Liver (tissue), 8 donors: ENCODE measurements at regions not wholly inside any gene's neighbourhood (a gene's known extent, or its start where the extent isn't known, plus 50 kb on each side); places are given as distances from the start of the nearest gene placed in this dataset.

Source experiments
- DNase-seq: peaks from one replicate; pipeline ENCODE4 v3.0.0-alpha.2; 2017; ENCODE audit warnings: low spot score
- H3K27ac ChIP-seq, 2 donors: one replicate each; pipeline ENCODE4 v1.7.0; 2013; ENCODE audit warnings: inconsistent platforms in 2 of 2, low read length in 2 of 2, control low read depth in 1 of 2, low read depth in 1 of 2, mild to moderate bottlenecking in 1 of 2
- H3K27me3 ChIP-seq, 4 donors: one replicate each; pipeline versions ENCODE4 v1.6.1 to v1.7.0; 2013; ENCODE audit warnings: low read length in 3 of 4, inconsistent platforms in 1 of 4, mild to moderate bottlenecking in 1 of 4, moderate library complexity in 1 of 4; ENCODE audit not compliant: control insufficient read depth in 4 of 4, insufficient read depth in 4 of 4
- H3K36me3 ChIP-seq, 4 donors: one replicate each; pipeline versions ENCODE4 v1.6.1 to v1.7.0; 2013; ENCODE audit warnings: low read length in 3 of 4, mild to moderate bottlenecking in 3 of 4, low read depth in 1 of 4, moderate library complexity in 1 of 4; ENCODE audit not compliant: control insufficient read depth in 4 of 4, insufficient read depth in 3 of 4
- H3K4me1 ChIP-seq, 4 donors: one replicate each; pipeline versions ENCODE4 v1.6.1 to v1.7.0; 2013; ENCODE audit warnings: low read length in 3 of 4, mild to moderate bottlenecking in 3 of 4, moderate library complexity in 1 of 4; ENCODE audit not compliant: control insufficient read depth in 4 of 4, insufficient read depth in 4 of 4
- H3K4me3 ChIP-seq, 3 donors: one replicate each; pipeline versions ENCODE4 v1.6.1 to v1.7.0; 2013; ENCODE audit warnings: low read length in 3 of 3, control low read depth in 1 of 3, low read depth in 1 of 3, mild to moderate bottlenecking in 1 of 3
- H3K9ac ChIP-seq, 2 donors: one replicate each; pipeline ENCODE4 v1.7.0; 2013; ENCODE audit warnings: low read length in 2 of 2, mild to moderate bottlenecking in 2 of 2, moderate library complexity in 2 of 2, control low read depth in 1 of 2, low read depth in 1 of 2
- H3K9me3 ChIP-seq, 4 donors: one replicate each; pipeline versions ENCODE4 v1.6.1 to v1.7.0; 2013; ENCODE audit warnings: low read length in 3 of 4; ENCODE audit not compliant: control insufficient read depth in 4 of 4
- ATF3 ChIP-seq: IDR thresholded peaks from 2 replicates; pipeline ENCODE4 v1.6.1; 2016; ENCODE audit warnings: antibody characterized with exemption
- CTCF ChIP-seq: fragments of 150-350 bp; IDR thresholded peaks from 2 replicates; pipeline ENCODE4 v1.5.1; 2017; ENCODE audit warnings: improper control_type of control experiment, low read depth, low read length; ENCODE audit not compliant: missing input control
- FOXA1 ChIP-seq: IDR thresholded peaks from 2 replicates; pipeline ENCODE4 v1.6.1; 2016; ENCODE audit warnings: antibody characterized with exemption
- FOXA2 ChIP-seq: IDR thresholded peaks from 2 replicates; pipeline ENCODE4 v1.6.1; 2016; ENCODE audit warnings: antibody characterized with exemption
- HNF4A ChIP-seq, 2 donors: conservative IDR thresholded peaks; 2 replicates each; pipeline ENCODE4 v1.6.1; 2016; ENCODE audit warnings: antibody characterized with exemption in 2 of 2, mild to moderate bottlenecking in 2 of 2
- HNF4G ChIP-seq: IDR thresholded peaks from 2 replicates; pipeline ENCODE4 v1.6.1; 2016; ENCODE audit warnings: antibody characterized with exemption
- JUND ChIP-seq, 2 donors: IDR thresholded peaks; 2 replicates each; pipeline ENCODE4 v1.6.1; 2016; ENCODE audit warnings: antibody characterized with exemption in 2 of 2
- MAX ChIP-seq: IDR thresholded peaks from 2 replicates; pipeline ENCODE4 v1.6.1; 2016; ENCODE audit warnings: antibody characterized with exemption
- NR2F2 ChIP-seq: IDR thresholded peaks from 2 replicates; pipeline ENCODE4 v1.6.1; 2016; ENCODE audit warnings: antibody characterized with exemption
- REST ChIP-seq: IDR thresholded peaks from 2 replicates; pipeline ENCODE4 v1.6.1; 2016; ENCODE audit warnings: antibody characterized with exemption, mild to moderate bottlenecking
- SP1 ChIP-seq: IDR thresholded peaks from 2 replicates; pipeline ENCODE4 v1.6.1; 2018; ENCODE audit warnings: antibody characterized with exemption, mild to moderate bottlenecking
- YY1 ChIP-seq: IDR thresholded peaks from 2 replicates; pipeline ENCODE4 v1.6.1; 2016; ENCODE audit warnings: antibody characterized with exemption, mild to moderate bottlenecking
- WGBS: extraction: QIAGEN DNeasy Blood & Tissue Kit; methylation state at CpG from one replicate; pipeline ENCODE4 v1.1.7; 2013; 5-methylcytosine and 5-hydroxymethylcytosine counted together
- donor health status: healthy.
- donor health status: healthy.
- donor health status: healthy.
- donor health status: healthy.
- donor health status: healthy.

GRCh38 chr9:3161912-3162311 is 318.0 kb upstream of the PUM3 start:
- no peaks in the 10 kb centered on the region for H3K9me3 ChIP-seq
- H3K4me3 ChIP-seq: no peak overlapping the region
- WGBS: 83% methylated on average over 1 of the region's 1 CpG
- H3K36me3 ChIP-seq: no peaks in the 10 kb centered on the region
- peaks cover 0 to 3% (median 0%) of the 10 kb centered on the region in 4 donors for H3K27me3 ChIP-seq
- H3K4me1 ChIP-seq: no peaks in the 10 kb centered on the region
- H3K9ac ChIP-seq: no peak overlapping the region
- TF ChIP-seq JUND (IDR thresholded peaks at IDR 0.05): no peak
- no peak for TF ChIP-seq HNF4A (conservative IDR thresholded peaks at IDR 0.05)
- no peak for TF ChIP-seq REST
- no peak for TF ChIP-seq HNF4G
- no peak for TF ChIP-seq FOXA2
- no peak for TF ChIP-seq CTCF
- no peak for TF ChIP-seq ATF3
- TF ChIP-seq SP1: no peak
- no peak for TF ChIP-seq FOXA1
- DNase-seq: no peak
- H3K27ac ChIP-seq: no peak overlapping the region

- Histone ChIP-seq H3K4me3 (no peak overlapping the region), H3K9ac (no peak overlapping the region), H3K4me1 (no peaks in the 10 kb centered on the region), H3K36me3 (no peaks in the 10 kb centered on the region), H3K27me3 (no peaks in the 10 kb centered on the region), H3K9me3 (no peaks in the 10 kb centered on the region), H3K27ac (no peak overlapping the region)
- TF ChIP-seq ATF3 (no peak), YY1 (no peak), MAX (no peak), FOXA2 (no peak), FOXA1 (no peak), NR2F2 (no peak), SP1 (no peak)
- WGBS: 88% methylated on average over 9 of the region's 9 CpGs
- no peak for DNase-seq
Observed at GRCh38 chr9:3157011-3157410, 313.1 kb upstream of the PUM3 start.
